Choroid plexus epithelial cell (primary cell): ENCODE measurements at regions not wholly inside any gene's neighbourhood (a gene's known extent, or its start where the extent isn't known, plus 50 kb on each side); places are given as distances from the start of the nearest gene placed in this dataset.

Source experiments
- DNase-seq: peaks from one replicate; pipeline ENCODE4 v3.0.0-alpha.2; 2010; ENCODE audit warnings: low read depth
- H3K4me3 ChIP-seq: 2 replicates; pipeline ENCODE4 v1.5.1; 2011; ENCODE audit warnings: low read depth, mild to moderate bottlenecking, control low read depth, low read length, moderate library complexity
- CTCF ChIP-seq: conservative IDR thresholded peaks from 2 replicates; pipeline ENCODE4 v1.5.1; 2011; ENCODE audit warnings: low read depth, mild to moderate bottlenecking, control low read depth, inconsistent platforms, low read length, moderate library complexity

DNA sequence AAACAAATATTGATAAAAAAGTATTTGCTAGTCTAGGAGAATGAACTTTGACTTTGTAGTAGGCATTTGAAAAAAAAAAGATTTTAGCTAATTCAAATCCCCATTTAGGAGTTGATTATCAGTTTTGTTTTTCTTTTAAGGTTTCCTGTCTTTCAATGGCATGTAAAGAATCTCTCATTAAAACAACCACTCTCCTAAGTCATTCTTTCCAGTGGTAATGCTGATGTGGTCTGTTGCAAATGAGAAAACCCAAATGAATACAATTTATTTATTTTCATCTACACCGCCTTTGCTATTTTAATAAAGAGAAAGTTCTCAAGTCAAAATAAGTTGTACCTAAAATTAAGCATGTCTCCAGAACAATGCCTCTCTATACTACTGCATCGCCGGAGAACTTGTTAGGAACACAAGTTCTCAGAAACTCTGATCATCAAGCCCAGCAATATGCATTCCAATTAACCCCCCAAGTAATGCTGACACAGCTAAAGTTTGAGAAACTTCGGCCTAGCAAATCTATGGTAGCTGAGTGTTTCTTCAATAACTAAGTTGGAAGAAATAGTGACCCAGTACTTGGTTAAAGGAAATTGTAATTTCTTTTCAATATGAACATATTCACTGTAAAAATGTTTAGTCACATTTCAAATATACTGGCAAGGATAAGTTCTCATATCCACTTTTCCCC, 255.1 kb downstream of the PTPRC start:
- H3K4me3 ChIP-seq = no peak overlapping the region
- no peak for TF ChIP-seq CTCF
- peak; percentile 68 for DNase-seq

DNA sequence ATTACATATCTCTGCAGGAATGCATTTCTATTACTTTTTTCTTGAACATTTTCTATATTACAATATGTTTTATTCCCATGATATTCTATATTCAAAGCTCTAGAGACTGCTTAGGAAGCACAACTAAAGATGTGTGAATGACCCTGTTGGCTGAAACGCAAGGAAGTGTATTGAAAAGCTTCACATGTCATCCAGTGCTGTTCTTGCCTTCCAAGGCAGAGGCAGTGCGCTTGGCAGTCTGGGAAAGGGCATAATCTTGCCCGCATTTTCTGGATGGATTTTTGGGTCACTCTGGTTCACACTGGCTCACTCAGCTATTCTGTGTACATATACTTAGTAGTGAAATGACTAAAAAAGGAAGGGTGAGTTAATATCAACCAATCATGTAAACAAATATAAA, 262.4 kb downstream of the PTPRC start:
- TF ChIP-seq CTCF = no peak
- DNase-seq = no peak
- H3K4me3 ChIP-seq = no peak overlapping the region

DNA sequence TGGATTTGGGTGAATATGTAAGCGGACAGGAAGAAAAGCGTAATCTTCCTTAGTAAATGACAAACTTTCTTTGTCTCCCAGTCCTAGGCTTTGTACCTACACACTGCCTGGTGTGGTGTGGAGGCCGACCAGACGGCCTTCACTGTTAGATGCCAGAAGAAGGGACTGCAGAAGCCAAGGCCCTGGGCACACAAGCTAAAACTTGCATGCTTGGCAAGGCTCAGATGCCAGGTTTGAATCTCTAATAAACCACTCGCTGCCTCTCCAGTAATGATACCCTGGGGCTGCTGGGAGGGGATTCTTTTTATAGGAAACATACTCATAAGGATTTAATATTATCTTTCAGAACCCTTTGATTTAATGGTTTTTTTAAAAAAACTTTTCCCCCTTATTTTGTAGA, 263.8 kb downstream of the PTPRC start:
- DNase-seq = no peak
- TF ChIP-seq CTCF = no peak
- no peak overlapping the region for H3K4me3 ChIP-seq

- no peak overlapping the region for H3K4me3 ChIP-seq
- no peak for DNase-seq
- TF ChIP-seq CTCF = no peak
Observed at GRCh38 chr1:198903203-198903602, 264.4 kb downstream of the PTPRC start.

DNA sequence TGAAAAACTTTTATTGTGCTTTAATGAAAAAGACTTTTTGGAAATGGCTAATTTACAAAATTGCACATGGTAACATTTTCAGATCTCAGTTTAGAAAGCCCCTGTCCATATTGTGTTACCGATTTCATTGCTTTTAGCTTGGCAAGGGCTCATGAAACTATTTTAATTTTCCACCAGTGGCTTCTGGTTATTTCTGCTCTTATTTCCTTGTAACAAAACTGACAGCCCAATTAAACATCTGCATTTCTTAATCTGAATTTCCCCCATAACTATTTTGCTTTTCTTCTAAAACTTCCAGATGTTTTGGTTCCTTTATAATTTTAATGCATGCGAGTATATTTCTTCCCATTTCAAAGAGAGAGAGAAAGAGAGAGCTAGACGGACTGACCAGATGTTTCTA, 264.8 kb downstream of the PTPRC start:
- DNase-seq = no peak
- no peak for TF ChIP-seq CTCF
- no peak overlapping the region for H3K4me3 ChIP-seq

GRCh38 chr1:198904321-198904720, 265.5 kb downstream of the PTPRC start:
- TF ChIP-seq CTCF = no peak
- peak; percentile 62 for DNase-seq
- no peak overlapping the region for H3K4me3 ChIP-seq

DNA sequence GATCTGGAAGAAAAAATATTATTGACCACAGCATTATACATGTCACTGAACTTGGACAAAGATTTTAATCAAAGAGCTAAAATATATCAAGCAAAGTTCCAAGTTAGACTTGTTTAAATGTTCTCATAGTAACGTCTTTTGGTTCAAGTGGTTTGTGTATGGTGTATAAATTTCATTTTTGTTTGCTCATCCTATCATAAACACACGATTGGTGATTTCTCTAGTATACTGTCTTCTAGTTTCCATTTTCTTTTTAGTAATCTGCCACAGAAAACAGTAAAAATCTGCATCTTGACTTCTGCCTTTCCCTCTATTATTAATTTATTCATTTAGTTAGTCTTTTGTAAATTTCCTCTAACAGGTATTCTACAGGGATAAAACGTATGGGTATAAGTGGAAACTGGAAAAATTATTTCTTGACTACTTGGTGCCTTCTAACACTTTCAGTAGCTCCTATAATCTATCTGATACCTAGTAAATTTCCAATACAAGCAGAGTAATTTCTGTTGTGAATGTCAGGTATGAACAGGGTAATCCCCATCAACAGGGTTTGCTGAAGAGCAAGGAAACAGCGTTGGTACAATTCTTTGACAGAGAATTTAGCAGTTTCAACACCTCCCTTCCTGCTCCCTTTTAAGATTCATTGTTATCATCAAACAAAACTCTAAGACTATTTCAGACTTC, 268.0 kb downstream of the PTPRC start:
- no peak overlapping the region for H3K4me3 ChIP-seq
- DNase-seq = no peak
- no peak for TF ChIP-seq CTCF
